ENCODE measurements at regions not wholly inside any gene's neighbourhood (a gene's known extent, or its start where the extent isn't known, plus 50 kb on each side); places are given as distances from the start of the nearest gene placed in this dataset.

GRCh38 chrY:7951187-7951852 lies 1039.8 kb upstream of the AMELY start:
- no peaks in the 10 kb centered on the region for H3K9me3 Mint-ChIP-seq

GRCh38 chrY:7944135-7944534 lies 1032.6 kb upstream of the AMELY start:
- Histone ChIP-seq H3K27ac (ENCODE audit: low read depth in 1 of 2, low read length in 2 of 2) (no peak overlapping the region), H2AFZ (ENCODE audit: insufficient read depth, low read depth, low read length, poor library complexity, severe bottlenecking) (no peak overlapping the region), H3K9me3 (replicated peaks in 1 of 2; ENCODE audit: control insufficient read depth in 1 of 2, insufficient read depth in 1 of 2, low read length in 2 of 2) (no peaks in the 10 kb centered on the region), H3K4me1 (ENCODE audit: control insufficient read depth in 1 of 2, insufficient read depth in 2 of 2, low read length in 2 of 2) (no peaks in the 10 kb centered on the region), H3K79me2 (ENCODE audit: insufficient read depth, low read length) (no peaks in the 10 kb centered on the region), H3K9ac (ENCODE audit: insufficient read depth, low read length, poor library complexity, severe bottlenecking) (no peak overlapping the region), H3K4me3 (replicated peaks in 1 of 3; ENCODE audit: low read depth in 2 of 3, low read length in 3 of 3) (no peak overlapping the region), H3K27me3 (ENCODE audit: control insufficient read depth in 2 of 2, insufficient read depth in 2 of 2, low read length in 2 of 2) (no peaks in the 10 kb centered on the region), H4K20me1 (ENCODE audit: insufficient read depth, low read length) (no peaks in the 10 kb centered on the region), H3K36me3 (replicated peaks in 1 of 2; ENCODE audit: control insufficient read depth in 1 of 2, insufficient read depth in 2 of 2, low read length in 2 of 2) (no peaks in the 10 kb centered on the region), H3K4me2 (replicated peaks; ENCODE audit: extremely low read depth, low read length, poor library complexity, severe bottlenecking) (no peak overlapping the region)
- Mint-ChIP-seq H3K4me3 (no peak overlapping the region), H3K27me3 (ENCODE audit: low read depth in 3 of 3) (no peaks in the 10 kb centered on the region), H3K9me3 (no peaks in the 10 kb centered on the region), H3K36me3 (no peaks in the 10 kb centered on the region), H3K4me1 (no peaks in the 10 kb centered on the region), H3K27ac (no peak overlapping the region)
- intact Hi-C loops (cut with micrococcal nuclease), result no loop called here
- no peak for DNase-seq
- WGBS (ENCODE audit: insufficient coverage), result no CpG with 5 or more reads among the region's 1 CpG
- no peak for TF ChIP-seq CTCF (IDR thresholded peaks at IDR 0.05)

More at GRCh38 chrY:7951187-7951852, 1039.8 kb upstream of the AMELY start:
- no peak overlapping the region for H2AFZ ChIP-seq (ENCODE audit: insufficient read depth, low read depth, low read length, poor library complexity, severe bottlenecking)
- H3K27me3 ChIP-seq (ENCODE audit: control insufficient read depth in 2 of 2, insufficient read depth in 2 of 2, low read length in 2 of 2), result no peaks in the 10 kb centered on the region
- H3K4me2 ChIP-seq (replicated peaks; ENCODE audit: extremely low read depth, low read length, poor library complexity, severe bottlenecking), result no peak overlapping the region
- Mint-ChIP-seq H3K4me3 (no peak overlapping the region), H3K4me1 (no peaks in the 10 kb centered on the region), H3K27me3 (ENCODE audit: low read depth in 3 of 3) (no peaks in the 10 kb centered on the region), H3K36me3 (no peaks in the 10 kb centered on the region), H3K27ac (no peak overlapping the region)
- no peaks in the 10 kb centered on the region for H3K36me3 ChIP-seq (replicated peaks in 1 of 2; ENCODE audit: control insufficient read depth in 1 of 2, insufficient read depth in 2 of 2, low read length in 2 of 2)
- intact Hi-C loops (cut with micrococcal nuclease), result no loop called here
- H3K79me2 ChIP-seq (ENCODE audit: insufficient read depth, low read length), result no peaks in the 10 kb centered on the region
- no peaks in the 10 kb centered on the region for H3K4me1 ChIP-seq (ENCODE audit: control insufficient read depth in 1 of 2, insufficient read depth in 2 of 2, low read length in 2 of 2)
- H3K27ac ChIP-seq (ENCODE audit: low read depth in 1 of 2, low read length in 2 of 2), result no peak overlapping the region
- DNase-seq, result no peak
- H4K20me1 ChIP-seq (ENCODE audit: insufficient read depth, low read length), result no peaks in the 10 kb centered on the region
- no peak overlapping the region for H3K4me3 ChIP-seq (replicated peaks in 1 of 3; ENCODE audit: low read depth in 2 of 3, low read length in 3 of 3)
- H3K9ac ChIP-seq (ENCODE audit: insufficient read depth, low read length, poor library complexity, severe bottlenecking), result no peak overlapping the region
- H3K9me3 ChIP-seq (replicated peaks in 1 of 2; ENCODE audit: control insufficient read depth in 1 of 2, insufficient read depth in 1 of 2, low read length in 2 of 2), result no peaks in the 10 kb centered on the region
- no CpG with 5 or more reads among the region's 3 CpGs for WGBS (ENCODE audit: insufficient coverage)
- no peak for TF ChIP-seq CTCF (IDR thresholded peaks at IDR 0.05)

Measured in CD14-positive monocyte (primary cell).